ENCODE measurements at regions not wholly inside any gene's neighbourhood (a gene's known extent, or its start where the extent isn't known, plus 50 kb on each side); places are given as distances from the start of the nearest gene placed in this dataset.

DNA sequence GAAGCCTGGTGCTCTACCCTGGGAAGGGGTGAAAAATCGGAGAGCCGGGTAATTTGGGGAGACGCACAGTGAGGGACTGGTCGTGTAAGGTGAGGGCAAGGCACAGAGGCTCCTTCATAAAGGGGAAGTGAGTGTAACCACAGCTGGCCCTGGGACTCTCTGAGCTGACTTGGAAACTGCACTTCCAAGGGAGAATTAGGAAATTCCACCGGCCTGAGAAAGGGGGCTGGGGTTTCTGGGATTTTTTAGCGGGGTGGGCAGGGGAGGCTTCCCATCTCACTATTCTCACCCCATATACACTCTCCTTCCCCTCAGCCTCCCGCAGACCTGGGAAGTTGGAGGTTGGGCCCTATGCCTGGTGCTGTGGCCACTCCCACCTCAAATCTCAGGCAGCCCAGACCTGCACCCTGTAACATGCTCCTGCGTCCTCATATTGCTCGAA, 88.3 kb upstream of the IPO9 start (continued):
- TF ChIP-seq, protein P1, sequence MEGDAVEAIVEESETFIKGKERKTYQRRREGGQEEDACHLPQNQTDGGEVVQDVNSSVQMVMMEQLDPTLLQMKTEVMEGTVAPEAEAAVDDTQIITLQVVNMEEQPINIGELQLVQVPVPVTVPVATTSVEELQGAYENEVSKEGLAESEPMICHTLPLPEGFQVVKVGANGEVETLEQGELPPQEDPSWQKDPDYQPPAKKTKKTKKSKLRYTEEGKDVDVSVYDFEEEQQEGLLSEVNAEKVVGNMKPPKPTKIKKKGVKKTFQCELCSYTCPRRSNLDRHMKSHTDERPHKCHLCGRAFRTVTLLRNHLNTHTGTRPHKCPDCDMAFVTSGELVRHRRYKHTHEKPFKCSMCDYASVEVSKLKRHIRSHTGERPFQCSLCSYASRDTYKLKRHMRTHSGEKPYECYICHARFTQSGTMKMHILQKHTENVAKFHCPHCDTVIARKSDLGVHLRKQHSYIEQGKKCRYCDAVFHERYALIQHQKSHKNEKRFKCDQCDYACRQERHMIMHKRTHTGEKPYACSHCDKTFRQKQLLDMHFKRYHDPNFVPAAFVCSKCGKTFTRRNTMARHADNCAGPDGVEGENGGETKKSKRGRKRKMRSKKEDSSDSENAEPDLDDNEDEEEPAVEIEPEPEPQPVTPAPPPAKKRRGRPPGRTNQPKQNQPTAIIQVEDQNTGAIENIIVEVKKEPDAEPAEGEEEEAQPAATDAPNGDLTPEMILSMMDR (conservative IDR thresholded peaks at IDR 0.05; ENCODE audit: low read depth in 2 of 2) = no peak
- TF ChIP-seq ZNF331 (CRISPR knock-in tag; IDR thresholded peaks at IDR 0.05; ENCODE audit: low read depth) (no peak), NANOG (IDR thresholded peaks at IDR 0.05; ENCODE audit: borderline replicate concordance) (no peak), ZNF114 (CRISPR knock-in tag; IDR thresholded peaks at IDR 0.05) (no peak), CREB1 (CRISPR knock-in tag; IDR thresholded peaks at IDR 0.05; ENCODE audit: low read depth) (no peak)
- TF ChIP-seq, protein P2, sequence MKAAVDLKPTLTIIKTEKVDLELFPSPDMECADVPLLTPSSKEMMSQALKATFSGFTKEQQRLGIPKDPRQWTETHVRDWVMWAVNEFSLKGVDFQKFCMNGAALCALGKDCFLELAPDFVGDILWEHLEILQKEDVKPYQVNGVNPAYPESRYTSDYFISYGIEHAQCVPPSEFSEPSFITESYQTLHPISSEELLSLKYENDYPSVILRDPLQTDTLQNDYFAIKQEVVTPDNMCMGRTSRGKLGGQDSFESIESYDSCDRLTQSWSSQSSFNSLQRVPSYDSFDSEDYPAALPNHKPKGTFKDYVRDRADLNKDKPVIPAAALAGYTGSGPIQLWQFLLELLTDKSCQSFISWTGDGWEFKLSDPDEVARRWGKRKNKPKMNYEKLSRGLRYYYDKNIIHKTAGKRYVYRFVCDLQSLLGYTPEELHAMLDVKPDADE (IDR thresholded peaks at IDR 0.05) = no peak

DNA sequence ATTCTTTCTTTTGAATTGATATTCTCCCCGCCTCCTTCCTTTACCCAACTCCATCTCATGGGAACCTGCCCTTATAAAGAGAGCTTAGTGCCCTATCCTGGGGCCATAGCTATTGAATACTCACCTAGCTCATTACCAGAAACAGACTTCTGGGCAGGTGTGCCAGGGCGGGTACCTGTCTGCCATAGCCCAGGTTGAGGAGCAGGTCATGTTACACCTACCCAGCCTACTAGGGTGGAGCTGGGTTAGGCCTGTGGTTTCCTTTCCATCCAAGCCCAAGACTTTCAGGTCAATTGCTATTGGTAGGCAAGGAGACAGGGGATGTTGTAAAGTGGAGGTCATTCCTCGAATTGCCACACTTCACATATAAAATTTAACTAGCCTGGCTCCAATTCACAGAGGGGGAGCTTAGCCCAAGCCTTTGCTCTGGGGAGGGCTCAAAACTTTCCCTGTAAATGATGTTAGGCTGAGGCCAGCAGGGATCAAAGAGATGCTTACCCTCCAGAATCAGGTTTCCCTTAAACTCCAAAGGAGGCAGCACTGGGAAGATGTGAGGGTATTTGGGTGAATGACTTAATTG, 87.1 kb upstream of the IPO9 start:
- Mint-ChIP-seq H3K4me1 (peaks cover 59% of the 10 kb centered on the region), H3K36me3 (ENCODE audit: low read depth) (0 out of 3 replicates have a peak, but pooled peaks cover 3% of the 10 kb centered on the region), H3K4me3 (peak overlapping the region; percentile 93; the same call in 2 of the 3 replicates), H3K27me3 (ENCODE audit: insufficient read depth, low read depth, poor library complexity) (peaks cover 15% of the 10 kb centered on the region), H3K9me3 (no peaks in the 10 kb centered on the region), H3K27ac (no peak overlapping the region)
- Histone ChIP-seq H3K4me2 (peak overlapping the region; percentile 98; the same call in 1 of the 2 replicates), H2AFZ (no peak overlapping the region), H3F3A (replicated peaks; ENCODE audit: low read depth) (0 out of 2 replicates have a peak, but pooled peaks cover 6% of the 10 kb centered on the region), H3K4me3 (no peak overlapping the region), H3K27me3 (ENCODE audit: insufficient read depth) (no peaks in the 10 kb centered on the region; the same call in 1 of the 2 replicates), H3K27ac (ENCODE audit: low read depth) (no peak overlapping the region), H3K9me2 (ENCODE audit: insufficient read depth) (no peaks in the 10 kb centered on the region), H3K36me3 (ENCODE audit: insufficient read depth) (no peaks in the 10 kb centered on the region), H3K79me2 (replicated peaks; ENCODE audit: insufficient read depth) (peaks cover 45% of the 10 kb centered on the region), H4K20me1 (replicated peaks; ENCODE audit: insufficient read depth) (peaks cover 18% of the 10 kb centered on the region), H3K4me1 (ENCODE audit: insufficient read depth) (peaks cover 43% of the 10 kb centered on the region)
- ATAC-seq (no peak), DNase-seq (ENCODE audit: low spot score) (no peak)
- no peak for TF ChIP-seq ZNF331 (CRISPR knock-in tag; IDR thresholded peaks at IDR 0.05; ENCODE audit: low read depth)
- TF ChIP-seq ZNF114 (CRISPR knock-in tag; IDR thresholded peaks at IDR 0.05) = no peak
- TF ChIP-seq EZH2 (IDR thresholded peaks at IDR 0.05; ENCODE audit: low read depth, unreplicated experiment) = no peak
- TF ChIP-seq, protein P3, sequence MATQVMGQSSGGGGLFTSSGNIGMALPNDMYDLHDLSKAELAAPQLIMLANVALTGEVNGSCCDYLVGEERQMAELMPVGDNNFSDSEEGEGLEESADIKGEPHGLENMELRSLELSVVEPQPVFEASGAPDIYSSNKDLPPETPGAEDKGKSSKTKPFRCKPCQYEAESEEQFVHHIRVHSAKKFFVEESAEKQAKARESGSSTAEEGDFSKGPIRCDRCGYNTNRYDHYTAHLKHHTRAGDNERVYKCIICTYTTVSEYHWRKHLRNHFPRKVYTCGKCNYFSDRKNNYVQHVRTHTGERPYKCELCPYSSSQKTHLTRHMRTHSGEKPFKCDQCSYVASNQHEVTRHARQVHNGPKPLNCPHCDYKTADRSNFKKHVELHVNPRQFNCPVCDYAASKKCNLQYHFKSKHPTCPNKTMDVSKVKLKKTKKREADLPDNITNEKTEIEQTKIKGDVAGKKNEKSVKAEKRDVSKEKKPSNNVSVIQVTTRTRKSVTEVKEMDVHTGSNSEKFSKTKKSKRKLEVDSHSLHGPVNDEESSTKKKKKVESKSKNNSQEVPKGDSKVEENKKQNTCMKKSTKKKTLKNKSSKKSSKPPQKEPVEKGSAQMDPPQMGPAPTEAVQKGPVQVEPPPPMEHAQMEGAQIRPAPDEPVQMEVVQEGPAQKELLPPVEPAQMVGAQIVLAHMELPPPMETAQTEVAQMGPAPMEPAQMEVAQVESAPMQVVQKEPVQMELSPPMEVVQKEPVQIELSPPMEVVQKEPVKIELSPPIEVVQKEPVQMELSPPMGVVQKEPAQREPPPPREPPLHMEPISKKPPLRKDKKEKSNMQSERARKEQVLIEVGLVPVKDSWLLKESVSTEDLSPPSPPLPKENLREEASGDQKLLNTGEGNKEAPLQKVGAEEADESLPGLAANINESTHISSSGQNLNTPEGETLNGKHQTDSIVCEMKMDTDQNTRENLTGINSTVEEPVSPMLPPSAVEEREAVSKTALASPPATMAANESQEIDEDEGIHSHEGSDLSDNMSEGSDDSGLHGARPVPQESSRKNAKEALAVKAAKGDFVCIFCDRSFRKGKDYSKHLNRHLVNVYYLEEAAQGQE (IDR thresholded peaks at IDR 0.05; ENCODE audit: unreplicated experiment) = no peak
- TF ChIP-seq EZH2phosphoT487 (IDR thresholded peaks at IDR 0.05; ENCODE audit: unreplicated experiment) = no peak
- TF ChIP-seq, protein P1 (conservative IDR thresholded peaks at IDR 0.05; ENCODE audit: low read depth in 2 of 2) = no peak
